Inflammatory macrophage (primary cell): ENCODE measurements at regions not wholly inside any gene's neighbourhood (a gene's known extent, or its start where the extent isn't known, plus 50 kb on each side); places are given as distances from the start of the nearest gene placed in this dataset.
A peak's percentile ranks its signal among the peaks of the same experiment; 100 is the strongest.
"Not testable (repeated sequence)": the region's sequence is repeated elsewhere in the genome, so short reads cannot be mapped to it uniquely, and the experiment has no call there.

ENCODE experiments used
- DNase-seq, 2 donors: peaks; one replicate each; pipeline ENCODE4 v3.0.0-alpha.2; 2020 to 2022

- no peak for DNase-seq
These were observed 131.0 kb upstream of the OLIG3 start for GRCh38 chr6:137625100-137625661.

GRCh38 chr6:137625808-137626207, 131.6 kb upstream of the OLIG3 start:
- DNase-seq: no peak

GRCh38 chr6:137630666-137631065, 136.5 kb upstream of the OLIG3 start:
- no peak for DNase-seq

- DNase-seq: no peak
These were observed 137.1 kb upstream of the OLIG3 start for GRCh38 chr6:137631323-137631722.

- not testable (repeated sequence) for DNase-seq
These were observed 140.0 kb upstream of the OLIG3 start for GRCh38 chr6:137634177-137634576.

GRCh38 chr6:137637121-137637520, 142.9 kb upstream of the OLIG3 start:
- DNase-seq: peak; percentile 75 to 77

- no peak for DNase-seq
These were observed 144.9 kb upstream of the OLIG3 start for GRCh38 chr6:137638926-137639706.

GRCh38 chr6:137640086-137640485, 145.9 kb upstream of the OLIG3 start:
- no peak for DNase-seq

- peak; percentile 69 to 76 for DNase-seq
These were observed 147.4 kb upstream of the OLIG3 start for GRCh38 chr6:137641474-137642077.

- DNase-seq: not testable (repeated sequence)
These were observed 149.0 kb upstream of the OLIG3 start for GRCh38 chr6:137643210-137643609.

- DNase-seq: not testable (repeated sequence)
These were observed 149.4 kb upstream of the OLIG3 start for GRCh38 chr6:137643644-137644043.

- DNase-seq: no peak
These were observed 151.7 kb upstream of the OLIG3 start for GRCh38 chr6:137645850-137646249.

GRCh38 chr6:137646484-137646883, 152.3 kb upstream of the OLIG3 start:
- DNase-seq: no peak

GRCh38 chr6:137647762-137648447, 153.7 kb upstream of the OLIG3 start:
- DNase-seq: no peak

- DNase-seq: no peak
These were observed 156.5 kb upstream of the OLIG3 start for GRCh38 chr6:137650720-137651119.

- DNase-seq: no peak
These were observed 157.0 kb upstream of the OLIG3 start for GRCh38 chr6:137651178-137651577.

GRCh38 chr6:137651591-137652335, 157.6 kb upstream of the OLIG3 start:
- DNase-seq: no peak

GRCh38 chr6:137652961-137653705, 158.9 kb upstream of the OLIG3 start:
- DNase-seq: no peak

GRCh38 chr6:137653706-137654059, 159.5 kb upstream of the OLIG3 start:
- no peak for DNase-seq

- DNase-seq: no peak
These were observed 160.3 kb upstream of the OLIG3 start for GRCh38 chr6:137654365-137654981.

- DNase-seq: no peak
These were observed 161.1 kb upstream of the OLIG3 start for GRCh38 chr6:137655291-137655690.

- DNase-seq: no peak
These were observed 162.5 kb upstream of the OLIG3 start for GRCh38 chr6:137656735-137657134.
